ENCODE measurements at regions not wholly inside any gene's neighbourhood (a gene's known extent, or its start where the extent isn't known, plus 50 kb on each side); places are given as distances from the start of the nearest gene placed in this dataset.

DNA sequence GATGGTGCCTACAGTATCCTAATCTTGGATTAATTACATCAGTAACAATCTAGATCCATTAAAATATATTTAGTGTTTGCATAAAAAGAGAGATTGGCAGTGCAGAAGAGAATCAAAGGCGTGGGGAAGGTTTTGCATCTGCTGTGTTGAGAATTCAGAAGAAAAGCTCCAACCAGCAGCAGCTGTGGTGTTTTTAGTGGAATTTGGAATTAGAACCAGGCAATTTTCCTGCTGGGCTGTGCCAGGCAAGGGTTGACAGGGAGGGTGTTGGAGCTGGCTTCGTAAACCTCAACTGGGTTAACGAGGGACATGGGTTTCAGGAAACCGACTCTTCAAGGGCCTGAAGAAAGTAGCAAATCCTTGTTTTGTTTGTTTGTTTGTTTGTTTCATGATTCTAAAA lies 107.8 kb upstream of the WSCD1 start:
- no peak overlapping the region for H3K27ac Mint-ChIP-seq
- H3K36me3 Mint-ChIP-seq: no peaks in the 10 kb centered on the region
- no peaks in the 10 kb centered on the region for H3K4me1 Mint-ChIP-seq
- peaks cover 18% of the 10 kb centered on the region for H3K27me3 Mint-ChIP-seq (ENCODE audit: low read depth)
- DNase-seq (ENCODE audit: low spot score in 2 of 2, unreplicated experiment in 2 of 2): no peak
- H3K4me3 Mint-ChIP-seq: no peak overlapping the region
- TF ChIP-seq, protein P1, sequence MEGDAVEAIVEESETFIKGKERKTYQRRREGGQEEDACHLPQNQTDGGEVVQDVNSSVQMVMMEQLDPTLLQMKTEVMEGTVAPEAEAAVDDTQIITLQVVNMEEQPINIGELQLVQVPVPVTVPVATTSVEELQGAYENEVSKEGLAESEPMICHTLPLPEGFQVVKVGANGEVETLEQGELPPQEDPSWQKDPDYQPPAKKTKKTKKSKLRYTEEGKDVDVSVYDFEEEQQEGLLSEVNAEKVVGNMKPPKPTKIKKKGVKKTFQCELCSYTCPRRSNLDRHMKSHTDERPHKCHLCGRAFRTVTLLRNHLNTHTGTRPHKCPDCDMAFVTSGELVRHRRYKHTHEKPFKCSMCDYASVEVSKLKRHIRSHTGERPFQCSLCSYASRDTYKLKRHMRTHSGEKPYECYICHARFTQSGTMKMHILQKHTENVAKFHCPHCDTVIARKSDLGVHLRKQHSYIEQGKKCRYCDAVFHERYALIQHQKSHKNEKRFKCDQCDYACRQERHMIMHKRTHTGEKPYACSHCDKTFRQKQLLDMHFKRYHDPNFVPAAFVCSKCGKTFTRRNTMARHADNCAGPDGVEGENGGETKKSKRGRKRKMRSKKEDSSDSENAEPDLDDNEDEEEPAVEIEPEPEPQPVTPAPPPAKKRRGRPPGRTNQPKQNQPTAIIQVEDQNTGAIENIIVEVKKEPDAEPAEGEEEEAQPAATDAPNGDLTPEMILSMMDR (IDR thresholded peaks at IDR 0.05; ENCODE audit: unreplicated experiment): no peak
- peaks cover 18% of the 10 kb centered on the region for H3K9me3 Mint-ChIP-seq

DNA sequence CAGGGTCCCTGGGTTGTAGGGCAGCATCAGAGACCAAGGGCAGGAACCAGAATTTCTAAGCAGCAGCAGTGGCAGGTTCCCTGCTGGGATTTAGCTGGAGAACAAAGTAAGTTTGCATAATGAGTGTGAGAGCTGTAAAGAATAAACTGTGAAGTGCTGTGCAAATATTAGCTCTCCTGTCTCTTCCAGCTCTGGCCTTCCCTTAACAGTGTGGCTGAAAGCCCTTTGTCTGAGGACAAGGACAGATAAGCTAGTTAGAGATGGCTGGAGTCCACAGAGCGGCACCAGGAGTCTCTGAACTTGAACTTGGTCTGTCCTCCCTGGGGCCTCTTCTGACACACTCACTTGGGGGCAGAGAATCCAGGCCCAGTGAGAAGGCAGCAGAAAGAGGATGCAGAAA lies 98.2 kb upstream of the WSCD1 start:
- Mint-ChIP-seq H3K27me3 (ENCODE audit: low read depth) (peaks cover 9% of the 10 kb centered on the region), H3K4me3 (no peak overlapping the region), H3K27ac (no peak overlapping the region), H3K9me3 (peaks cover 35% of the 10 kb centered on the region), H3K36me3 (no peaks in the 10 kb centered on the region), H3K4me1 (no peaks in the 10 kb centered on the region)
- no peak for DNase-seq (ENCODE audit: low spot score in 2 of 2, unreplicated experiment in 2 of 2)
- TF ChIP-seq, protein P1 (IDR thresholded peaks at IDR 0.05; ENCODE audit: unreplicated experiment): no peak

DNA sequence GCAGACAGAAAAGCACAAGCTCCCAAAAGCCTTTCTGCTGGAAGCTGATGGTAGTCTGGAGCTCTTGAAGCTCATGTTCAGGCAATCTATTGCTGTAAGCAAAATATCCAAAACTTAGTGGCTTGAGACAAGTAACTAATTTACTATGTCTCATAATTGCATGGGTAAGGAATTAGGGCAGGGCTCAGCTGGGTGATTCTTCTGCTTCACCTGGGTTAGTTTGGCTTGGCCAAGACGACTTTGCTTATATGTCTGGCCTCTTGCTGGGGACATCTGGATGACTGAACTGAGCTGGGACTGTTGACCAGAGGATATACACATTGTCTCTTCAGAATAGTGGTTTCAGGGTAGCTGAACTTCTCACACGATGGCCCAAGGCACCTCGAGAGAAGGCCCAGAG lies 96.8 kb upstream of the WSCD1 start:
- Mint-ChIP-seq H3K36me3 (no peaks in the 10 kb centered on the region), H3K27ac (no peak overlapping the region), H3K27me3 (ENCODE audit: low read depth) (peaks cover 16% of the 10 kb centered on the region), H3K4me3 (no peak overlapping the region), H3K9me3 (peaks cover 24% of the 10 kb centered on the region), H3K4me1 (no peaks in the 10 kb centered on the region)
- TF ChIP-seq, protein P1 (IDR thresholded peaks at IDR 0.05; ENCODE audit: unreplicated experiment): no peak
- DNase-seq (ENCODE audit: low spot score in 2 of 2, unreplicated experiment in 2 of 2): no peak

DNA sequence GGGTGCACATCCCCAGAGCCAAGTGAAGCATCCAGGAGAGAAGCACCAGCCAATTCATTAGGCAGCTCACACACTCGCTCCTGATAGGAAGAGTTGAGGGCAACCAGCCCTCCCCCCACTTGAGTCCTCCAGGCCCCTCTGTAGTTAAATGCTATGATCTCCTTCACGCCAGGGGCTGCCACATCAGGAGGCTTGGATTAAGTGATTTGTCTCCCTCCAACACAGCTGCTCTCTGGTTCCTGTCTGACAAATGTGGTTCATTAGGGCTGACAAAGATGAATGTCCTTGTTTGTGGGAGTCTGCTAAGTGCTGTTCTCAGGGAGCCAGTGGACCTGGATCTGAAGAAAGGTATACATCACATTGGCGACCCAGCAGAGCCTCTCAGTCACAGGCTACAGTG lies 94.5 kb upstream of the WSCD1 start:
- H3K36me3 Mint-ChIP-seq: no peaks in the 10 kb centered on the region
- no peak overlapping the region for H3K27ac Mint-ChIP-seq
- DNase-seq (ENCODE audit: low spot score in 2 of 2, unreplicated experiment in 2 of 2): no peak
- H3K4me1 Mint-ChIP-seq: no peaks in the 10 kb centered on the region
- H3K9me3 Mint-ChIP-seq: peaks cover 15% of the 10 kb centered on the region
- TF ChIP-seq, protein P1 (IDR thresholded peaks at IDR 0.05; ENCODE audit: unreplicated experiment): no peak
- no peak overlapping the region for H3K4me3 Mint-ChIP-seq
- peaks cover 17% of the 10 kb centered on the region for H3K27me3 Mint-ChIP-seq (ENCODE audit: low read depth)

GRCh38 chr17:5976251-5976650 lies 93.9 kb upstream of the WSCD1 start:
- H3K36me3 Mint-ChIP-seq: no peaks in the 10 kb centered on the region
- H3K4me3 Mint-ChIP-seq: no peak overlapping the region
- peaks cover 15% of the 10 kb centered on the region for H3K9me3 Mint-ChIP-seq
- no peak overlapping the region for H3K27ac Mint-ChIP-seq
- DNase-seq (ENCODE audit: low spot score in 2 of 2, unreplicated experiment in 2 of 2): no peak
- H3K27me3 Mint-ChIP-seq (ENCODE audit: low read depth): peaks cover 17% of the 10 kb centered on the region
- TF ChIP-seq, protein P1 (IDR thresholded peaks at IDR 0.05; ENCODE audit: unreplicated experiment): no peak
- H3K4me1 Mint-ChIP-seq: no peaks in the 10 kb centered on the region

- no peak overlapping the region for H3K27ac Mint-ChIP-seq
- H3K9me3 Mint-ChIP-seq: peaks cover 10% of the 10 kb centered on the region
- H3K4me3 Mint-ChIP-seq: no peak overlapping the region
- H3K4me1 Mint-ChIP-seq: no peaks in the 10 kb centered on the region
- peaks cover 17% of the 10 kb centered on the region for H3K27me3 Mint-ChIP-seq (ENCODE audit: low read depth)
- DNase-seq (ENCODE audit: low spot score in 2 of 2, unreplicated experiment in 2 of 2): no peak
- TF ChIP-seq, protein P1 (IDR thresholded peaks at IDR 0.05; ENCODE audit: unreplicated experiment): no peak
- no peaks in the 10 kb centered on the region for H3K36me3 Mint-ChIP-seq
Measured at GRCh38 chr17:5978496-5978895, 91.7 kb upstream of the WSCD1 start.

Data from mesothelial cell of epicardium (in vitro differentiated cells).